Tibial nerve (tissue), 4 donors: ENCODE measurements at regions not wholly inside any gene's neighbourhood (a gene's known extent, or its start where the extent isn't known, plus 50 kb on each side); places are given as distances from the start of the nearest gene placed in this dataset.
"Not testable (repeated sequence)": the region's sequence is repeated elsewhere in the genome, so short reads cannot be mapped to it uniquely, and the experiment has no call there.

ENCODE experiments used
- DNase-seq, 2 donors: peaks; one replicate each; pipeline ENCODE4 v3.0.0-alpha.2; 2019; ENCODE audit warnings: low spot score in 2 of 2
- H3K27ac ChIP-seq, 4 donors: fragments of 200-600 bp; sonication (generic) in 3 of 4; one replicate each; pipeline ENCODE4 v1.5.1; 2017 to 2019; ENCODE audit warnings: mild to moderate bottlenecking in 1 of 4
- H3K27me3 ChIP-seq, 2 donors: fragments of 200-600 bp; sonication (generic) in 1 of 2; one replicate each; pipeline versions ENCODE4 v1.5.1 to v1.6.0; 2017 to 2019
- H3K36me3 ChIP-seq, 3 donors: fragments of 200-600 bp; sonication (generic); one replicate each; pipeline ENCODE4 v1.5.1; 2018 to 2019
- H3K4me1 ChIP-seq, 4 donors: fragments of 200-600 bp; sonication (generic) in 3 of 4; one replicate each; pipeline ENCODE4 v1.5.1; 2017 to 2019
- H3K4me3 ChIP-seq, 4 donors: fragments of 200-600 bp; sonication (generic) in 3 of 4; one replicate each; pipeline ENCODE4 v1.5.1; 2017 to 2019; ENCODE audit warnings: mild to moderate bottlenecking in 1 of 4, moderate library complexity in 1 of 4
- H3K9me3 ChIP-seq, 4 donors: fragments of 200-600 bp; sonication (generic) in 3 of 4; one replicate each; pipeline ENCODE4 v1.5.1; 2017 to 2019
- CTCF ChIP-seq, 5 experiments: fragments of 200-600 bp in 3 of 5; fragments of 450-650 bp in 2 of 5; sonication (generic) in 3 of 5; IDR thresholded peaks; one replicate each; pipeline ENCODE4 v1.5.1; 2016 to 2019; ENCODE audit warnings: antibody characterized with exemption in 5 of 5, mild to moderate bottlenecking in 3 of 5, moderate library complexity in 2 of 5
- EP300 ChIP-seq, 2 donors: sonication (generic); formaldehyde crosslinking; IDR thresholded peaks; one replicate each; pipeline ENCODE4 v1.6.1; 2017; ENCODE audit warnings: antibody characterized with exemption in 2 of 2, mild to moderate bottlenecking in 1 of 2
- POLR2A ChIP-seq, 2 donors: fragments of 450-650 bp; IDR thresholded peaks; one replicate each; pipeline ENCODE4 v1.6.1; 2017; ENCODE audit warnings: antibody characterized with exemption in 2 of 2, mild to moderate bottlenecking in 2 of 2, moderate library complexity in 2 of 2
- WGBS, 2 donors: methylation state at CpG; one replicate each; pipeline ENCODE4 v1.1.5; 2018; 5-methylcytosine and 5-hydroxymethylcytosine counted together

DNA sequence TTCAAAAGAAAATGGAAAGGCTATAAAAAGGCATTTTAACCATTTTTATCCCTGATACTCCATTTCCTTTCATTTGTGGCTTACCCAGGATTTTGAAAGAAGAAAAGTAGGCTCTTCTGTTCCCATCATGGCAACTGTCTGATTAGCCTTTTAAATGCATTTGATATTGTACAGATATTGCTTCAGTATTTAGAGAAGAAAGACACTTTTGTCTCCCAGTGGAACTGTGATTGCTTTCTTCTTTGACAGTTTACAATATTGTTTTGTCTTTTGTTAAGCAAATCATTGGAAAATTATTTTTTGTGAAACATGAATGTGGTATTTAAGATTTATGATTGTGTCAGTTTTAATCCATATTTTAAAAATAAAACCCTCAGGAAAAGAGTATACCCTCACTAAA is 297.4 kb upstream of the TACR3 start:
- DNase-seq: no peak
- Histone ChIP-seq H3K4me3 (no peak overlapping the region), H3K36me3 (no peaks in the 10 kb centered on the region), H3K27ac (no peak overlapping the region), H3K4me1 (no peaks in the 10 kb centered on the region), H3K9me3 (no peaks in the 10 kb centered on the region), H3K27me3 (no peaks in the 10 kb centered on the region)
- TF ChIP-seq EP300 (IDR thresholded peaks at IDR 0.05) (no peak), POLR2A (IDR thresholded peaks at IDR 0.05) (no peak), CTCF (IDR thresholded peaks at IDR 0.05) (no peak)

DNA sequence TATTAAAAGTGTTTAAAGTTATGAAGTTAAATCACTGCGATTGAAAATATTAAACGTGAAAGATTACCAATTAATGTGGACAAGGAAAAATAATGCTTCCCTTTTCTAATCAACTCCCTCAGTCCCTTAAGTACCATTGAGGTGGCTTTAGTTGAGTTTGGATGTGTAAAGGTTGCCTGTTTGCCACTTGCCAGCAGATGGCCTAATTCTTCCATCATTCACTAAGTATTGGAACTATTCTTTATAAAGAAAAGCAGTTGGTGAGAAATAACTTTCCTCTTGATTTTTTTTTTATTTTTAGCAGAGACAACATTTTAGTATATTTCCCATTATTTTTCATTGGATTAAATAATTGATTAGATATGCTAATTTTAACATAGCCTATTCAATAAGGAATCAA is 295.9 kb upstream of the TACR3 start:
- no peaks in the 10 kb centered on the region for H3K4me1 ChIP-seq
- DNase-seq: no peak
- 23 to 30% methylated on average over 2 of the region's 2 CpGs for WGBS, 2 donors
- no peaks in the 10 kb centered on the region for H3K27me3 ChIP-seq
- no peaks in the 10 kb centered on the region for H3K9me3 ChIP-seq
- no peak overlapping the region for H3K4me3 ChIP-seq
- H3K36me3 ChIP-seq: no peaks in the 10 kb centered on the region
- H3K27ac ChIP-seq: no peak overlapping the region
- TF ChIP-seq CTCF (IDR thresholded peaks at IDR 0.05): no peak
- TF ChIP-seq EP300 (IDR thresholded peaks at IDR 0.05): no peak
- TF ChIP-seq POLR2A (IDR thresholded peaks at IDR 0.05): no peak

- no peaks in the 10 kb centered on the region for H3K27me3 ChIP-seq
- peaks cover 0 to 5% (median 0%) of the 10 kb centered on the region in 4 donors for H3K9me3 ChIP-seq
- WGBS, 2 donors: 60 to 61% methylated on average over 2 of the region's 2 CpGs
- no peak for DNase-seq
- no peaks in the 10 kb centered on the region for H3K36me3 ChIP-seq
- no peak for TF ChIP-seq POLR2A (IDR thresholded peaks at IDR 0.05)
- TF ChIP-seq EP300 (IDR thresholded peaks at IDR 0.05): no peak
- TF ChIP-seq CTCF (IDR thresholded peaks at IDR 0.05): no peak
- no peaks in the 10 kb centered on the region for H3K4me1 ChIP-seq
- no peak overlapping the region for H3K4me3 ChIP-seq
- H3K27ac ChIP-seq: no peak overlapping the region
These were observed 290.9 kb upstream of the TACR3 start for GRCh38 chr4:104010722-104011121.

GRCh38 chr4:104002318-104002717 is 282.5 kb upstream of the TACR3 start:
- H3K36me3 ChIP-seq, DNase-seq, H3K27ac ChIP-seq, H3K4me3 ChIP-seq, H3K27me3 ChIP-seq, H3K4me1 ChIP-seq: not testable (repeated sequence)
- peaks cover 0 to 28% (median 8%) of the 10 kb centered on the region in 4 donors for H3K9me3 ChIP-seq
- WGBS, 2 donors: 79 to 81% methylated on average over 6 of the region's 6 CpGs

DNA sequence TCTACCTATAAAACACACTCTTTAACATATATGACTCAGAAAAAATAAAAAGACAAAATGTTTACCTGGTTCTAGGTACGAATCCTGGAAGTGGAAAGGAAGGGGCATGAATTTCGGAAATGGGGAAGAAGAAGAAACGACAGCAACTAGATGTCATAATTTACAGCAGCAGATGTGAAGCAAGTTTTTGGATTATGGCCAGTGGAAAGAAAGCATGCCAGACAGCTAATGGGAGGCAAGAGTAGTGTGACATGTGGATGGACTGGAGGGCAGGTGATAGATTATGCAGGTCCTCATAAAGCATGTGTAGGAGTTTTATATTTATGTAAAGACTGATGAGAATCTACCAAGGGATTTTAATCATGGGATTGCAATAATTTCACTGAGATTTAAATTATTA is 279.0 kb upstream of the TACR3 start:
- TF ChIP-seq EP300 (IDR thresholded peaks at IDR 0.05): no peak
- TF ChIP-seq CTCF (IDR thresholded peaks at IDR 0.05): no peak
- TF ChIP-seq POLR2A (IDR thresholded peaks at IDR 0.05): no peak

DNA sequence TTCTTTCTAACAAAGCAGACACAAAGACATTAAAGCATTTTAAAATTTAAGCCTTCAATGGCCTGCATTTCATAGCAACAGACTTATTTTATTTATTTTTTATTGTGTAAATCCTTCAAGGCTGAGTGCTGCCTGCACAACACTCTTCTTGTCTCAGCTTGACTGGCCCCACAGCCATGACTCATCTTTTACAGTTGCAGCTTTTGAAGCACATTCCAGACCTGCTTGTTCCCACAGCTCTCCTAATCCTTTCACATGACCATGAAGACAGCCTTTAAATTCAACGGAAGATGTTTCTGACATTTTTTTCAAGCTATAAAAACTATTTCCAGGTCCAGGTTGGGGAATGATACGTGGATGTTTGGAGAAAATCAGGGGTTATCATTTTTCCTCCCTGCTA is 276.9 kb upstream of the TACR3 start:
- Histone ChIP-seq H3K36me3 (no peaks in the 10 kb centered on the region), H3K4me1 (peaks cover 0 to 8% (median 1%) of the 10 kb centered on the region in 4 donors), H3K4me3 (no peak overlapping the region), H3K27ac (no peak overlapping the region), H3K27me3 (no peaks in the 10 kb centered on the region), H3K9me3 (peaks cover 0 to 10% (median under 1%) of the 10 kb centered on the region in 4 donors)
- TF ChIP-seq CTCF (IDR thresholded peaks at IDR 0.05): no peak
- no peak for TF ChIP-seq EP300 (IDR thresholded peaks at IDR 0.05)
- TF ChIP-seq POLR2A (IDR thresholded peaks at IDR 0.05): no peak
- whole genome bisulfite sequencing, 2 donors: 15 to 23% methylated on average over 2 of the region's 2 CpGs
- no peak for DNase-seq

More for the DNA sequence above, 279.0 kb upstream of the TACR3 start:
- Histone ChIP-seq H3K27me3 (no peaks in the 10 kb centered on the region), H3K4me1 (peaks cover 0 to 8% (median 1%) of the 10 kb centered on the region in 4 donors), H3K9me3 (peaks cover 0 to 23% (median 7%) of the 10 kb centered on the region in 4 donors), H3K4me3 (no peak overlapping the region), H3K36me3 (no peaks in the 10 kb centered on the region), H3K27ac (no peak overlapping the region)
- WGBS, 2 donors: 79 to 83% methylated on average over 3 of the region's 3 CpGs
- DNase-seq: no peak
